Adrenal gland (tissue), 5 donors: ENCODE measurements at regions not wholly inside any gene's neighbourhood (a gene's known extent, or its start where the extent isn't known, plus 50 kb on each side); places are given as distances from the start of the nearest gene placed in this dataset.

ENCODE experiments used
- POLR2A ChIP-seq, 2 donors: fragments of 450-650 bp; IDR thresholded peaks; one replicate each; pipeline ENCODE4 v1.6.1; 2017; ENCODE audit warnings: antibody characterized with exemption in 2 of 2, mild to moderate bottlenecking in 2 of 2, moderate library complexity in 1 of 2
- TF ChIP-seq, protein P1 (sequence below), 6 experiments: fragments of 450-650 bp in 4 of 6; fragments of 200-600 bp in 2 of 6; sonication (generic) in 1 of 6; IDR thresholded peaks; 1 replicate in 5 of 6; 2 replicates in 1 of 6; pipeline versions ENCODE4 v1.5.1 to v1.8.0; 2016 to 2021; ENCODE audit warnings: antibody characterized with exemption in 6 of 6, mild to moderate bottlenecking in 2 of 6, moderate library complexity in 1 of 6
- donor health status: DM: no; HTN: no; CAD: no.

DNA sequence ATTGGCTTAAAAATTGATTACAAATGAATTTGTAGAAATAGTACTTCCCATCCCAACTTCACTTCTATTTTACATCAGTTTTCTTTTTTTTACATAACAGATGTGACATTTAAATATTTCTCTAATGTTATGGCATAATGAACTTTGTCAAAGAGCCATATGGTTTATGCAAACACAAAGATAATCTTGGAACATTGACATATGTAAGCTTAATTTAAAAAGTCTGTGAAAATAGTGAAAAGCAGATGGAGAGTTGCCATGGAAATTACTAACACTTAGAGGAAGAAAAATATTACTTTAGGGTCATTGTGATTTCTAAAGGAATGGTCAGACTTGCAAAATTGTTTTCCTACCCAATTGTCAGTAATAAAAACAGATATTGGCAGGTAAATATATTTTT, 232.4 kb downstream of the AEBP2 start:
- no peak for TF ChIP-seq POLR2A (IDR thresholded peaks at IDR 0.05)
- TF ChIP-seq, protein P1, sequence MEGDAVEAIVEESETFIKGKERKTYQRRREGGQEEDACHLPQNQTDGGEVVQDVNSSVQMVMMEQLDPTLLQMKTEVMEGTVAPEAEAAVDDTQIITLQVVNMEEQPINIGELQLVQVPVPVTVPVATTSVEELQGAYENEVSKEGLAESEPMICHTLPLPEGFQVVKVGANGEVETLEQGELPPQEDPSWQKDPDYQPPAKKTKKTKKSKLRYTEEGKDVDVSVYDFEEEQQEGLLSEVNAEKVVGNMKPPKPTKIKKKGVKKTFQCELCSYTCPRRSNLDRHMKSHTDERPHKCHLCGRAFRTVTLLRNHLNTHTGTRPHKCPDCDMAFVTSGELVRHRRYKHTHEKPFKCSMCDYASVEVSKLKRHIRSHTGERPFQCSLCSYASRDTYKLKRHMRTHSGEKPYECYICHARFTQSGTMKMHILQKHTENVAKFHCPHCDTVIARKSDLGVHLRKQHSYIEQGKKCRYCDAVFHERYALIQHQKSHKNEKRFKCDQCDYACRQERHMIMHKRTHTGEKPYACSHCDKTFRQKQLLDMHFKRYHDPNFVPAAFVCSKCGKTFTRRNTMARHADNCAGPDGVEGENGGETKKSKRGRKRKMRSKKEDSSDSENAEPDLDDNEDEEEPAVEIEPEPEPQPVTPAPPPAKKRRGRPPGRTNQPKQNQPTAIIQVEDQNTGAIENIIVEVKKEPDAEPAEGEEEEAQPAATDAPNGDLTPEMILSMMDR (IDR thresholded peaks at IDR 0.05): no peak
